SKM-1 (cell line): ENCODE measurements at regions not wholly inside any gene's neighbourhood (a gene's known extent, or its start where the extent isn't known, plus 50 kb on each side); places are given as distances from the start of the nearest gene placed in this dataset.
"Not testable (repeated sequence)": the region's sequence is repeated elsewhere in the genome, so short reads cannot be mapped to it uniquely, and the experiment has no call there.

ENCODE experiments used
- DNase-seq: peaks from one replicate; lab custom pipeline; 2025; ENCODE audit not compliant: unreplicated experiment; lab: John Stamatoyannopoulos, UW

DNA sequence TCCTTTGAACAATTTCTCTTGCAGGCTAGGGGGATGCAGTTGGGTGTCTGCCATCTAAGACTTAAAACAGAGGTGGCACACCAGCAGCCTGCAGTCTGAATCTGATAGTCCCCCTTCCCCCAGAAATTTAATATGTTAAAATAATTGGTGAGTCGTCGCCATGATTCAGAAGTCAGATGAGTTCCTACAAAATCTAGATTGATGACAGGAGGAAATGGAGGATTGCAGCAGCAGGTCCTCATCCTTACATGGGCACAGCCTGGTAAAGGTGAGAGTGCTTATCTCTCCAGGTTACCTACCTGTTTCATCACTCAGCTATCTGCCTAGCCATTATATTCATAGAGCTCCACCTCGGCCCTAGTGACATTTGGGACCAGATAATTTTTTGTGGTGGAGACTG, 112.3 kb downstream of the PCSK1 start:
- no peak for DNase-seq

DNA sequence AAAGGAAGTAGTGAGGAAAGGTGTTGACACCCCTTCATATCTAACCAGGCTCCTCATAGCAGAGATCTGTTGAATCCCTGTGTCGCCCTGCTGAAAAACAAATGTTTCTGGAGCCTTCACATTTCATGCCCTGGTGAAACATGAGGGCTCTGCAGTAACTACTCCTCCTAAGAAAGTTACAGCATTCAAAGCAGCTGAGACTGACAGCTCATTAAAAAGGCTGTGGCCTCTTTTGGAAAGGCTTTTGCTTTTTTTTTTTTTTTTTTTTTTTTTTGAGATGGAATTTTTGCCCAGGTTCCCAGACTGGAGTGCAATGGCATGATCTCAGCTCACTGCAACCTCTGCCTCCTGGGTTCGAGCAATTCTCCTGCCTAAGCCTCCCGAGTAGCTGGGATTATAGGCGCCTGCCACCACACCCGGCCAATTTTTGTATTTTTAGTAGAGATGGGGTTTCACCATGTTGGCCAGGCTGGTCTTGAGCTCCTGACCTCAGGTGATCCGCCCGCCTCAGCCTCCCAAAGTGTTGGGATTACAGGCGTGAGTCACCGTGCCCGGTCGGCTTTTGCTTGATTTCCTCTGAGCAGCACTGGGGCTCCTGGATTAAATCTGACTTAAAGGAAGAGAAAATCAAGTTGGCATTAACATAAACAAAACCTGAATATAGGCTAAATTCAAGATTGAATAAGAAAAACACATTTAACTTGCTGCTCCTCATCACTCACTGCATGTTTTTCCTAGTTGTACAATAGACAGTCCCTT, 112.9 kb downstream of the PCSK1 start:
- DNase-seq, result not testable (repeated sequence)

DNA sequence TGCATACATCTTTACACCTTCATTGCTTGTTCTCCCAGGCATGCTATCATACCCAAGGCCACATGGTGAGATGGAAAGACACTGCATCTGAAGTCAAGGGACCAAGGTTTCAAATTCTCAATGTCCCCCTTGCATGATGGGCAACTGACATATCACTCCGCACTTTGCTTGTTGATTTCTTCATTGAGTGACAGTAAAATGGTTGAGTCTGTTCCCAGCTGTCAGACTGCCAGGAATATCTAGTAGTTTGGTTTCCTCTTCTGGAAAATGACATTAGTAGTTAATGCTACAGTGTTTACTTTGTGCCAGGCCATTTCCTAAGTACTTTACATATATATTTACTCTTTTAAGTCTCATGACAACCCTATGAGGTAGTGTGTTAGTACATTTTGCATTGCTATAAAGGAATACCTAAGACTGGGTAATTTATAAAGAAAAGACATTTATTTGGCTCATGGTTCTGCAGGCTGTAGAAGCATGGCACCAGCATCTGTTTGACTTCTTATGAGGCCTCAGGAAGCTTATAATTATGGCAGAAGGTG, 114.4 kb downstream of the PCSK1 start:
- DNase-seq, result no peak

DNA sequence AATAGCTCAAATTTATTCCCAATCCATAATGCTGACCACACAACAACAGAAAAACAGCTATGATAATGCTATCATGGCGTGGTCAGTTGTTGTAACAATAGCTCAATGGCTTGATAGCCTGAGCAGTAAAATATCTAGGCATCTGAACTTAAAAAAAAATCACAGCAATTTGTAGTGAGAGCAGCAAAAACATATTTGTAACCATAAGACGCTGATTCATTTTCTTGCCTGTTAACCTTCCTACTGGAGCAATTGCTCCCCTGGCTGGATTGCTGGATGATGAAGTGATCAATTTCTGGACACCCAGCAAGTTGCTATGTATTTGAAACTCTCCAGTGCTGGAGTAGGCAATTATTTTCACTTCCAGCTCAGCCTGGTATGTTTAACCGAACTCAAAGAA, 115.1 kb downstream of the PCSK1 start:
- no peak for DNase-seq

DNA sequence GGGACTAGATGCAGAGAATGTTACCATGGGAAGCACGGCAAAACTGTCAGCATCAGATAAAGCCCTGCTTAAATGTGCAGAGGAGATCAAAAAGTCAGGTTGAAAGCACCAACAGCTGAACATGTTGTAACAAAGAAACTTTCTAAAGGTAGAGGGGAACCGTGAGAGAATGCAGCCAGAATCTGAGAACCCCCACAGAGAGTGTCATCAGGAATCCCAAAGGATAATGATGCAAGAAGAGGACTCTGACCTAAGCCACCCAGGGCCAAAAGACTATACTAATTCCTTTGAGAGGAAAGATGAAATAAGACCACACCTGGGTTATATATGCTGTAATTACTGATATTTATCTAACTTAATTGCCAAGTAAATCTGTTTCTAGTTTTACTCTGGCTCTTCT, 116.6 kb downstream of the PCSK1 start:
- no peak for DNase-seq

DNA sequence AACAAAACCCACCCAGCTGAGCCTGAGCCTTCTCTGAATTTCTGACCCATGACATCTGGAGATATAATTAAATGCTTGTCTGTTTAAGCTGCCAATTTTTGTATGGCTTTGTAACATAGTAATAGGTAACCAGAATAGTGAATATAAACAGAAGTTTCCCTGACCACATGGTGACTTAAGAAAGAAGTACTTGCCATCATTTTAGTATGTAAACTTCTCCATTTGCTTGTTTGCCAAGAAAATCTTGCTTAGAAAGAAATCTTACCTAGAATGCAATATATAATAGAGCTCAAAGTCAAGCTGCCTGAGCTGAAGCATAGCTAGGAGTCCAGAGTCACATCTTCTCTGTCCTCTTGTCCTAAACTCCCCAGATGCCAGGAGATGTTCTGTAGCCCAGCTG, 117.0 kb downstream of the PCSK1 start:
- no peak for DNase-seq

DNA sequence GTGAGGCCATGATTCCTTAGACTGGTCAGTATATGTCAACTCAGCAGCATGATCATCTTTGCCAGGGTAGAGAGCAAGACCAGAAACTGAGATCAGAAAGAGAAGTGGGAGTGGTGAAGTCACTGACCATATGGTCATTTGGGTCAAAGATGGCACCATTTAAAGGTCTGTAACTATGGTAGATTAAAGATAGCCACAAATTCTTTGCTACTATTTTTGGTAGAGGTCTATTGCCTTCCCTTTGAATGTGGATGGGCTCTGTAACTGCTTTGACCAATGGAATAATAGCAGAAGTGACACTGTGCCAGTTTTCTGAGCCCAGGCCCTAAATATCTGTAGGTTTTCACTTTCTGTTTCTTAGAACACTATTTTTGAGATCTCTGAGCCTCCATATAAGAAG, 117.6 kb downstream of the PCSK1 start:
- DNase-seq, result no peak

DNA sequence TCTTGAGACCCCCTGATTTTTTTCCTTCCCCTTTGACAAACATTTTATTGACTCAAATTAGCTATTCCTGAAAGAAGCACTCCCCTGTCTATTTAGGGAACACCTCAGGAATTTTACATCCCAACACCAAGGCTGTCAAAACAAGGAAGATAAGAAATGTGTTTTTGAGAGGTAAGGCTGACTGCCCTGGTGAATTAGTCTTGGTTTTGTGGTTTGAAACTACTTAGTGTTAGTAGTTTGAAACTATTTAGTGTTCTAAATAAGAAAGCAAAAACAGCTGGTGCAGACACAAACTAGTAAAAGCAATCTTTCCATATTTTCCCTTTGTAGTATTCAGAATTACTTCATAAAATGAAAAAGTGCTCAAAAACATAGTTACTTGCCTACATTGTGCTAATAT, 120.7 kb downstream of the PCSK1 start:
- DNase-seq, result no peak

DNA sequence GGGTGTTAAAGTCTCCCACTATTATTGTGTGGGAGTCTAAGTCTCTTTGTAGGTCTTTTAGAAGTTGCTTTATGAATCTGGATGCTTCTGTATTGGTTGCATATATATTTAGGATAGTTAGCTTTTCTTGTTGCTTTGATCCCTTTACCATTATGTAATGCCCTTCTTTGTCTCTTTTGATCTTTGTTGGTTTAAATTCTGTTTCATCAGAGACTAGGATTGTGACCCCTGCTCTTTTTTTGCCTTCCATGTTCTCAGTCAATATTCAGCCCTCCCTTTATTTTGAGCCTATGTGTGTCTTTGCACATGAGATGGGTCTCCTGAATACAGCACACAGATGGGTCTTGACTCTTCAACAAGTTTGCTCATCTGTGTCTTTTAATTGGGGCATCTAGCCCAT, 126.0 kb downstream of the PCSK1 start:
- DNase-seq, result not testable (repeated sequence)

DNA sequence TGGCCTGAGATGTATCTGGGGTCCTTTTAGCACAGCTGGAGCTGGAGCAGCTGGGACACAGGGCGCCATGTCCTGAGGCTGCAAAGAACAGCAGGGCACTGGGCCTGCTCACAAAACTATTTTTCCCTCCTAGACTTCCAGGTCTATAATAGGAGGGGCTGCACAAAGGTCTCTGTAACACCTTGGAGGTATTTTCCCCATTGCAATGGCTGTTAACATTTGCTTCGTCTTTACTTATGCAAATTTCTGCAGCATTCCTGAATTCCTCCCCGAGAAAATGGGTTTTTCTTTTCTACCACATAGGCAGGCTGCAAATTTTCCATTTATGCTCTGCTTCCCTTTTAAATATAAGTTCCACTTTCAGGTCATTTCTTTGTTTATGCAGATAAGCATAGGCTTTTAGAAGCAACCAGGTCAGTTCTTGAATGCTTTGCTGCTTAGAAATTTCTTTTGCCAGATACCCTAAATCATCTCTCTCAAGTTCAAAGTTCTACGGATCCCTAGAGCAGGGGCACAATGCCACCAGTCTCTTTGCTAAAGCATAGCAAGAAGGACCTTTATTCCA, 130.8 kb downstream of the PCSK1 start:
- no peak for DNase-seq

DNA sequence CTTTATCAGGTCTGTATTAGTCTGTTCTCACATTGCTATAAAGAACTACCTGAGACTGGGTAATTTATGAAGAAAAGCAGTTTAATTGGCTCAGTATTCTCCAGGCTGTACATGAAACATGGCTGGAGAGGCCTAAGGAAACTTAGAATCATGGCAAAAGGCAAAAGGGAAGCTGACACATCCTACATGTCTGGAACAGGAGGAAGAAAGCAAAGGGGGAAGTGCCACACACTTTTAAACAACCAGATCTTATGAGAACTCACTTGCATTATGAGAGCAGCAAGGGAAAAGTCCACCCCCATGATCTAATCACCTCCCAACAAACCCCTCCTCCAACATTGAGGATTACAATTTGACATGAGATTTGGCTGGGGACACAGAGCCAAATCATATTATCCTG, 132.1 kb downstream of the PCSK1 start:
- DNase-seq, result peak; percentile 31

DNA sequence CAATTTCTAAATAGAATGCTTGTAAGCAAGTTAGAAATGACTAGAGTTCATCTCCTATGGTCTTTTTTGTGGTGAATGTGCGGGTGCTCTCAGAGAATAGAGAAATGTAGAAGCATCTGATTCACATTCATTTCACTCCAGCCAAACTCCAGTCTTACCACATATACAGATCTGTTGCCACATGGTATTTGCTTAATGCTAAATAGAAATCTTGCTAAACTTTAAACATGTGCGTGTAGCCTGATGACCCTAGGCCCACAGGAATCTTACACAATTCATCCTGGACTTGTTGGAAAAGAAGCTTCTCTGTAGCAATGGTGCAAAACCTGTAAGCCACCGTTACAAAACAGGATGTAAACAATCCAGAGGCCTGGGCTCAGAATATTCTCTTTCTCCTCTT, 135.2 kb downstream of the PCSK1 start:
- peak; percentile 90 for DNase-seq

DNA sequence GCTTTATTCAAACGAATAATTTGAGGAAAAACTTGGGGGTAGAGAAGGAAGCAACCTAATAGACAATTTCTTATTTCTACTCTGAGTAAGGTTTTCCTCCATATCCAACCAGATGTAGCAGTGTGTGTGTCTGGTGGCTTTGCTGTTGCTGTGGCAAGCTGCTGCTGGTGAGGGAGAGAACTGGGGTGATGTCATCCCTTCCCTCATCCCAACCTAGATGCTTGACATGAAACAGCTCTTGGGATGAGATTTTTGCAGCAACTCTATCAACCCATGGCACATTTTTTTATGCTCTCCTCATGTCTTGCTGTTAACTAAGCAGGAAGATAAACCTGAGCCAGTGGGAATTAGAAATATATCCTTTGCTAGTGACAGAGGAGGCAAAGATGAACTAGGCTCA, 135.8 kb downstream of the PCSK1 start:
- DNase-seq, result no peak

DNA sequence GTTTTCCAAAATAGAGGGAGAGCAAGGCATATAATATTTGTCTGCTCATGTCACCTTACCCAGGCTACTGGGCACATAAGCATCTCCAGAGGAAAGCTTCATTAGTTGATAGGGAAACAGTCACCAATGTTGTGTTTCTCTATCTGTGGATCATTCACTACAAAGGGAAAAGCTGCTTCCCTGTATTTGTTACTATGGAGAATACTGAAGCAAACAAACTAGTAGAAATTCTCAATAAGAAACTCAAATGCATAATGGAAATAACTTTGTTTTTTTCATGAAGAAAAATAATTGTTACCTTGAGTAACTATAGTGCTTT, 138.2 kb downstream of the PCSK1 start:
- DNase-seq, result no peak

DNA sequence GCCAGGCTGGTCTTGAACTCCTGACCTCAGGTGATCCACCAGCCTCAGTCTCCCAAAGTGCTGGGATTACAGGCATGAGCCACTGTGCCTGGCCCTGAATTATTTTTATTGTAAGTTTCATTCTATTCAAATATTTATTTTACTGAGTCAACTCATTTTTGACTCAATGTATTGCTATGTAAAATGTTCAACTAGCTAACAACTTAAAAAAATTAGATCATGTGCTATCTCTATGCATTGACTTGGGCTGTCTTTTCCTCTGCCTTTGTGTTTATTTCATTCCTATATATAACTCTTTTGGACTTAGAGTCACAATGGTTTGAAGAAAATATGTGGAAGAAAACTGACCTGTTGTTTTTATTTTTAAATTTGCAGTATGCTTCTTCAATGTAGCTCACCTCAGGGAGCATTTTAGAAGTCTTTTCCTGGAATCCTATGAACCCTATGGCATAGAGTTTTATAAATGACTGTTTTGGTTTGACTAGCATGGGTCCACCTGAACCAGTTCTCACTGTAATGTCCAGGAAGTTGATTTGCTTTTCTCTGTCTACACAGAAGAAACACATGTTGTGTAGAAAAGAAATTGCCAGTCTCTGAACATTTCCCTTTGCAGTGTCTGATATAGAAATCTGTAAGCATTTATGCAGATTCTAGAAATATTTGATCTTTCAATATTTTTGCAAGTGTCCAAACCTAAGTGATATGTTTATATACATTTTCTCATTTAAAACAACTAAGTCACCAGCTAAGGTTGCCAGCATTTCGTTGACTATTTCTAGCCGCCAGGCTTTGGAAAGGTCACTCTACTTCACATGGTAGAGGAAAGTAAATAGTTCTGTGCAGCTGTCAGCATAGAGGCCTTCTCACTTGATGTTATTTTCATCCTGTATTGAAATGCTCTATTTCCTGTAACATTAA, 138.8 kb downstream of the PCSK1 start:
- DNase-seq, result no peak

DNA sequence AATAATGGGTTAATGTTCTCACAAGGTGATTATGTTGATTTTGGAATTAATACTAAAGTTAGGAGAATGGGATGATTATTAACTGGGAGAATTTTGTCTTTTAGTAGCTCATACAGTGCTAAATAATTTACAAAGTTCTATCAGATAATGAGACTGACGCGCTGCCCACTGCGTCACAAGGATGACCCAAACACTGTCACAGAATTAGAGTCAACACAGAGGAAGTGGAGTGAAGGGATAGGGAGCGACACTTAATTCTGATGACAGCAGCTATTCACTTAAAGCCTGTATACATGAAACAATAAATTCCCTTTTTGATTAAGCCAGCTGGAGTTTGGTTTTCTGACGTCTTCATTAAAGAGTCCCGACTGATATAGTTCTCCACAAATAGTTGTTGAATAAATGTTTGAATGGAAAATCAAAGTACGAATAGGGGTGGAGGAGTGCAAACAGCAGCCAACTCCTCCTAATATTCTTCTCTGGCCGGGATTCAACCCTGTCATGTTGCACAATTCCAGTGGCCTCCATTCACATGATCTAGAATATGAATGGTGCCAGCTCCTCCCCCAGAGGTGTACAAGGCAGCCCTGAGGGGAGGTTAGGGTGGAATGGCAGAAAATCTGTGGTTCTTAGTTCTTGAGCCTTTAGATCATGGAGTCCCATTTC, 140.3 kb downstream of the PCSK1 start:
- no peak for DNase-seq

DNA sequence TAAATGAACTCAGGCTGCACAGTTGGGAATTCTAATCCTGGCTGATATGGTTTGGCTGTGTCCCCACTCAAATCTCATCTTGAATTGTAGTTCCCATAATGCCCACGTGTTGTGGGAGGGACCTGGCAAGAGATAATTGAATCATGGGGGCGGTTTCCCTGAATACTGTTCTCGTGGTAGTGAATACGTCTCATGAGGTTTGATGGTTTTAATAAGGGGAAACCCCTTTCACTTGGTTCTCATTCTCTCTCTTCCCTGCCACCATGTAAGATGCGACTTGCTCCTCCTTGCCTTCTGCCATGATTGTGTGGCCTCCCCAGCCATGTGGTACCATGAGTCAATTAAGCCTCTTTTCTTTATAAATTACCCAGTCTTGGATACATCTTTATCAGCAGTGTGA, 143.8 kb downstream of the PCSK1 start:
- not testable (repeated sequence) for DNase-seq

DNA sequence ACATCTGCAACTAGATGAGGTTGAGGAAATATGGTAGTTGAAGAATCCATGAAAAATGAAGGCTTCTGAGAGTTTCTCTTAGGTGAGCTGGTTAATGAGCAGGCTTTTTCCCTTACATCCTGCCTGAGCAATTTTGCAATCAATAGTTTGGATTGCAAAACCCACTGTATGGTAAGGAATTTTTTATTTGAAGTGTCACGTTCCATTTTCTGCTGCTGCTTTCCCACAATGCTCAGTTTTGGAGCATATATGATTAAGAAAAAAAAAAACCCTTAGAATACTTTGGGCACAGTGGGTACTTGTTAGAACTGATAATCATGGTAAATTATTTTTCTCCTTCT, 144.2 kb downstream of the PCSK1 start:
- DNase-seq, result no peak

DNA sequence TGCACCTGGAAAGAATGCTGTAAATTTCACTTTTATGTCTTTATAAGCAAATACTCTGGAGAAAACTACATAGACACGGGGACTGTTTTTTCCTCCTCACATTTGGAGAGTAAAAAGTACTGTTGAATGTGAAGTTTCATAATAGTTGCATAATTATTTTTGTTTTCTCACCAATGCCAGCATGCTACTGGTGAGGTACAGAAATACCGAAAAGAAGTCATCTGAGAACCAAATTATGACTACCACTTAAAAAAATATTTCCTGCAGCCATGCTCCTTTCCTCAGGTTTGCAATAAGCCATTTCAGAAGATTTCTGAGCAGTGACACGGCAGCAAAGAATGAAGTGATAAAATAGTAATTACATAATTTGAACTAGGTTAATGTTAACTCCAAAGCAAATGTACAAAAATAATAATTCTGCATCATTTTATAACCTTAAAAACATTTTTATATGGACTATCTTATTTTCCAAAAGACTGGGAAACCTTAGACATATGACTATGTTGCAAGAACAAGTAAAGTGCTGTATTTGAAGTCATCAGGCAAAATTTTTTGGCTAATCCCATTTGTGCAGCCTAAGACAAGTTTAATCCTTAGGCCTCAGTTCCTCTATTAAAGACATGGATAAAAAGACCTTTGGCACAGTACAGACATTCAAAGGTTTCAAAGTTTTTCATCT, 144.7 kb downstream of the PCSK1 start:
- DNase-seq, result no peak

DNA sequence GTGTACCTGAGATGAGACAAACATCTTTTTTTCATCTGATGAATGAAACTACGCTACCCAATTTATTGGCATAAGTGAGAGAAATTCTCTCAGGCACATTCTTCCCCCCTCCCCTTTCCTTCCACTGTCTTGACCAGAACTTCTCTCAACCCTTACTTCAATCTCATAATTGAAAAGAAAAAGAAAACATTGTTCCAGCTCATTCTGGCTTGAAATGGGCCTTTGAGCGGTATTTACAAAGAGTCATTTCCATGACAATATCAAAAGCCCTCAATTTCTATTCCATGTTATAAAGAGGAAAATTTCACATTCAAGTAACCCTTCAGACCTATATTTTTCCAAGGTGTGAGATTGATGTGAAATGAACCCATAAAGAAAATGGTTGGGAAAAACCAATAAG, 145.9 kb downstream of the PCSK1 start:
- no peak for DNase-seq

DNA sequence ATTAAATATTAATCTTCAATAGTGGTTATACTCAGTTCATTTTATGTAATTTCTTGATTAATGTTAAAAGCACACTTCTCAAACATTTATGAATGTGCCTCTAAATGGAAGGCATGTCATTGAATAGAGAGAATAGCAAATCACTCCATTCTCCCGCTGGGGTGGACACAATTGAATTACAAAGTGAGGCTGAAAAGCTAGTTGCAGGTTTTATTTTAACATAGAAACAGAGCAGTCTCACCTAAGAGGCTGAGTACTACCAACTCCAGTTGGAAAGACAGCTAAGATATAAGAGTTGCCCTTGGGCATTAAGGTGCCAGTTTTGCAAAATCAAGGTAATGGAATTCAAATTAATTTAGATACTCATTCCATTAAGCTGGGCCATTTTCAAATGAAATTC, 147.2 kb downstream of the PCSK1 start:
- no peak for DNase-seq
